AG04450 (cell line): ENCODE measurements at regions not wholly inside any gene's neighbourhood (a gene's known extent, or its start where the extent isn't known, plus 50 kb on each side); places are given as distances from the start of the nearest gene placed in this dataset.

Experiments used
- CTCF ChIA-PET: fragments of 300-600, 350-600 bp; formaldehyde crosslinking; extraction: SDS; loops from one replicate; lab custom pipeline; 2022; ENCODE audit warnings: antibody characterized with exemption, inconsistent platforms; lab: Charles Lee
- POLR2A ChIA-PET: fragments of 350-600 bp; formaldehyde crosslinking; extraction: SDS; loops from one replicate; lab custom pipeline; 2021; ENCODE audit warnings: antibody characterized with exemption, inconsistent platforms; lab: Yijun Ruan, JAX
- DNase-seq: peaks from one replicate; pipeline ENCODE4 v3.0.0-alpha.2; 2011; ENCODE audit warnings: low read depth, low spot score
- H3K27ac ChIP-seq: one replicate; pipeline ENCODE4 v1.5.1; 2012; ENCODE audit warnings: low read depth, low read length, control low read depth
- H3K27me3 ChIP-seq: one replicate; pipeline ENCODE4 v1.6.0; 2012; ENCODE audit warnings: low read length; ENCODE audit not compliant: control insufficient read depth, insufficient read depth
- H3K4me3 ChIP-seq: 2 replicates; pipeline ENCODE4 v1.5.1; 2011; ENCODE audit warnings: mild to moderate bottlenecking, low read depth, low read length, control low read depth
- H3K9me3 ChIP-seq: 2 replicates; pipeline ENCODE4 v1.5.1; 2012; ENCODE audit warnings: low read length; ENCODE audit not compliant: control insufficient read depth, insufficient read depth
- CTCF ChIP-seq: IDR thresholded peaks from 2 replicates; pipeline ENCODE4 v1.5.1; 2011; ENCODE audit warnings: low read depth, low read length, control low read depth, inconsistent platforms

GRCh38 chr7:159197066-159197975 lies 52.7 kb upstream of the VIPR2 start:
- Histone ChIP-seq H3K27ac (no peak overlapping the region), H3K27me3 (no peaks in the 10 kb centered on the region), H3K9me3 (peaks cover 46% of the 10 kb centered on the region), H3K4me3 (no peak overlapping the region)
- CTCF ChIA-PET, result no interaction called here
- no peak for DNase-seq
- TF ChIP-seq CTCF, result no peak
- POLR2A ChIA-PET, result no interaction called here

GRCh38 chr7:159196584-159196983 lies 51.9 kb upstream of the VIPR2 start:
- no peak for TF ChIP-seq CTCF
- POLR2A ChIA-PET, result no interaction called here
- H3K27ac ChIP-seq, result no peak overlapping the region
- no peak for DNase-seq
- CTCF ChIA-PET, result no interaction called here
- no peak overlapping the region for H3K4me3 ChIP-seq
- no peaks in the 10 kb centered on the region for H3K27me3 ChIP-seq
- H3K9me3 ChIP-seq, result peaks cover 46% of the 10 kb centered on the region

DNA sequence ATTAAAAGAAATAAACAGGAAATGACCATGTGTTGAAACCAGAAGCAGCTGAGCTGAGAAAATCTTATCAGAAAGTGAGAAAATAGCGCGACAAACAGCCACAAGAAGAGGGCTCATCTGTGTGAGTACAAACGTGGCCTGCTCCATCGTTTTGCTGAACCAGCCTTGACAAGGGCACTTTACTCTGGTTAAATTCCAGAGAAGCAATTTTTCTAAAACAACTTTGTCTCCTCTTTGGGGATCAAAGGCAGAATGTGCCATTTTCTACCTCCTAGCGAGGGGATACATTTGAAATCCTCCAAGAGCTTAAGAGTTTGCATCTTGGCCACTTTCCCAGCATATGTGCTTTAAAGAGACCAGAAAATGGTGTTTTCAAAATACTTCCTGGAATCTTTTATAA lies 51.3 kb upstream of the VIPR2 start:
- CTCF ChIA-PET, result no interaction called here
- DNase-seq, result no peak
- Histone ChIP-seq H3K27ac (no peak overlapping the region), H3K9me3 (peaks cover 50% of the 10 kb centered on the region), H3K4me3 (no peak overlapping the region), H3K27me3 (no peaks in the 10 kb centered on the region)
- POLR2A ChIA-PET, result no interaction called here
- TF ChIP-seq CTCF, result no peak
